ENCODE measurements at regions not wholly inside any gene's neighbourhood (a gene's known extent, or its start where the extent isn't known, plus 50 kb on each side); places are given as distances from the start of the nearest gene placed in this dataset.
"Not testable (repeated sequence)": the region's sequence is repeated elsewhere in the genome, so short reads cannot be mapped to it uniquely, and the experiment has no call there.

DNA sequence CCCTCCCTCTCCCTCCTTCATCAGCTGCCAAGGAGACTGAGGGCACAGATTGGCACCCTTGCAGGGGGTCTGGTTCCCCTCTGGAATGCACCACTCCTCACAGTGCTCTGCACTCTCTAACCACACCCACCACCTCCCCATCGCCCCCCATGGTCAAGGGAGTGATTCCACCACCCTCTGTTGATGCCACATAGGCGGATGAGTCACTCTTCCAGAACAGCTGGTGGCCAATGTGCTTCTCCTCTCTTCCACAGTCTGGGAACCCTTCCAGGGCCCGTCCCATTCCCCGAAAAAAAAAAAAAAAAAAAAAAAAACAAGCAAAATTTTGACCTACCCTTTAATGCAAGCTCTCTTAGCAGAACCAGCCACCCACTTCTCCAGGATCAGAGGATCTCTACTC is 341.3 kb upstream of the KLF3 start:
- Mint-ChIP-seq H3K4me1 (peaks cover 30% of the 10 kb centered on the region), H3K4me3 (no peak overlapping the region), H3K36me3 (ENCODE audit: low read depth) (no peaks in the 10 kb centered on the region), H3K27ac (no peak overlapping the region), H3K27me3 (peaks cover 14% of the 10 kb centered on the region), H3K9me3 (peaks cover 16% of the 10 kb centered on the region)
- POLR2A ChIA-PET, result interaction anchor here (0.7 to 1.4 kb wide), 2 partner anchors 8 to 346 kb away, joined by 3 read pairs; no protein-coding TSS in a partner anchor
- DNase-seq, result no peak
- CTCF ChIA-PET, result interaction anchor here (0.7 to 1.6 kb wide), 2 partner anchors 143 to 268 kb away, joined by 3 to 4 read pairs; no protein-coding TSS in a partner anchor

DNA sequence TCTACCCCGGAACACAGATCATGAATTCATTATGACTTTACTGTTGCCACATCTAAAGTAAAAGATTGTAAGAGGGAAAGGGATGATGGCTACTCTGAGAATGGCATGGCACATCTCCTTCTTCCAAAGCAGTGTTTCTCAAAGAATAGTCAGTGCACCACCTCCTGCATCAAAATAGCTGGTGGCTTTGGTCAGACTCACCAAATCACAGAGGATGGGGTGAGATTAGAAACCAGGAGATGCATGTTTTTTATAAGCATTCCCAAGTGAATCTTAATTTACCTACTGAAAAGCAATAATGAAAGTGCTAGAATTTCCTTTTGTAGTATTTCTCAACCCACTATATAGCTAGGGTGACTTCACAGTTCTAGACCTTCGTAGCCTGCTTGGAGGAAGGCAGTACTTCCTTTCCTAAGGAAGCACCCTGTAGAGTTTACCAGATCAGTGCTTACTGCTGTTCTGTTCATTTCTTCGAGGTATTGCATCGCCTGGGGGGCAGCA is 340.8 kb upstream of the KLF3 start:
- H3K27ac Mint-ChIP-seq, result no peak overlapping the region
- H3K4me1 Mint-ChIP-seq, result peaks cover 29% of the 10 kb centered on the region

GRCh38 chr4:38324861-38325628 is 339.0 kb upstream of the KLF3 start:
- Mint-ChIP-seq H3K4me3 (no peak overlapping the region), H3K27ac (no peak overlapping the region), H3K9me3 (peaks cover 16% of the 10 kb centered on the region), H3K4me1 (peaks cover 15% of the 10 kb centered on the region), H3K27me3 (peaks cover 17% of the 10 kb centered on the region), H3K36me3 (ENCODE audit: low read depth) (no peaks in the 10 kb centered on the region)
- POLR2A ChIA-PET, result interaction anchor here (1.6 kb wide), 1 partner anchor 199 kb away, joined by 4 read pairs; no protein-coding TSS in a partner anchor
- DNase-seq, result no peak
- CTCF ChIA-PET, result interaction anchor here (1.0 kb wide), 1 partner anchor 15 kb away, joined by 3 read pairs; no protein-coding TSS in a partner anchor

More for the DNA sequence above, 340.8 kb upstream of the KLF3 start:
- H3K36me3 Mint-ChIP-seq (ENCODE audit: low read depth), result no peaks in the 10 kb centered on the region
- no peak overlapping the region for H3K4me3 Mint-ChIP-seq
- peaks cover 16% of the 10 kb centered on the region for H3K9me3 Mint-ChIP-seq
- ChIA-PET POLR2A (interaction anchor here (0.7 to 1.6 kb wide), 3 partner anchors 8 to 345 kb away, joined by 3 to 4 read pairs (median 3); no protein-coding TSS in a partner anchor), CTCF (interaction anchor here (0.7 to 1.6 kb wide), 2 partner anchors 143 to 267 kb away, joined by 3 to 4 read pairs; no protein-coding TSS in a partner anchor)
- H3K27me3 Mint-ChIP-seq, result peaks cover 15% of the 10 kb centered on the region
- no peak for DNase-seq

DNA sequence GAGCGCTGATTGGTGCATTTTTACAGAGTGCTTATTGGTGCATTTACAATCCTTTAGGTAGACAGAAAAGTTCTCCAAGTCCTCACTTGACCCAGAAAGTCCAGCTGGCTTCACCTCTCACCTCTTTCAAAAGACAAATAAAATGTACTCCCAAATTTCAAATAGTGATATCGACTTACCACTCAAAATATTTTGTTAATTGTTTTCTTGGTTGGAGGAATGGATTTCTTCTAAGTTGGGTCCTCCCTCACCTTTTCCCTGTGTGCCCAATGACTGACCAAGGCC is 338.4 kb upstream of the KLF3 start:
- CTCF ChIA-PET, result no interaction called here
- Mint-ChIP-seq H3K4me3 (no peak overlapping the region), H3K4me1 (peaks cover 11% of the 10 kb centered on the region), H3K9me3 (peaks cover 16% of the 10 kb centered on the region), H3K36me3 (ENCODE audit: low read depth) (no peaks in the 10 kb centered on the region), H3K27ac (no peak overlapping the region), H3K27me3 (peaks cover 17% of the 10 kb centered on the region)
- DNase-seq, result no peak
- POLR2A ChIA-PET, result no interaction called here

DNA sequence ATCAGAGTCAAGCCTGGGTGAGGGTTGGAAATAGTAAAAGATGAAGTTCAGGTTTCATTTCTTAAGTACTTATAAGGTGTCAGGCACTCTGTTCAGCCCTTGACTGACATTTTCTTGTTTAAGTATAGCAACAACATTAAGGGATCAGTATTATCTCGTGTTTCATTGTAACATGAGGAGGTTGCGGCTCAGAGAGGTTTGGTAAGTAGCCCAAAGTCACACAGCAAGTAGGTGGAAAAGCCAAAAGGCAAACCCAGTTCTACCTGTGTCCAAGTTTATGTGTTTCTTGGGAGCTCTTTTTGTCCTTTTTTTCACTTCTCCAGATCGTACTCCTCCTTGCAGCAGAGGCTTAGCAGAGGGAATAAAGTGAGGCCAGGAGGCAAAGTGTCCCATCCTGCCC is 337.5 kb upstream of the KLF3 start:
- no peak overlapping the region for H3K4me3 Mint-ChIP-seq
- H3K4me1 Mint-ChIP-seq, result peaks cover 7% of the 10 kb centered on the region
- peaks cover 19% of the 10 kb centered on the region for H3K27me3 Mint-ChIP-seq
- H3K27ac Mint-ChIP-seq, result no peak overlapping the region
- H3K36me3 Mint-ChIP-seq (ENCODE audit: low read depth), result no peaks in the 10 kb centered on the region
- no peak for DNase-seq
- ChIA-PET POLR2A (no interaction called here), CTCF (no interaction called here)
- peaks cover 16% of the 10 kb centered on the region for H3K9me3 Mint-ChIP-seq

GRCh38 chr4:38327174-38327573 is 336.8 kb upstream of the KLF3 start:
- Mint-ChIP-seq H3K9me3 (peaks cover 16% of the 10 kb centered on the region), H3K4me3 (no peak overlapping the region), H3K27ac (no peak overlapping the region), H3K36me3 (ENCODE audit: low read depth) (no peaks in the 10 kb centered on the region), H3K27me3 (peaks cover 17% of the 10 kb centered on the region), H3K4me1 (peaks cover 7% of the 10 kb centered on the region)
- DNase-seq, result no peak
- CTCF ChIA-PET, result no interaction called here
- POLR2A ChIA-PET, result no interaction called here

- ChIA-PET CTCF (interaction anchor here (0.6 to 1.4 kb wide), 2 partner anchors 9 to 149 kb away, joined by 3 to 5 read pairs; no protein-coding TSS in a partner anchor), POLR2A (no interaction called here)
- DNase-seq, result no peak
- no peak overlapping the region for H3K27ac Mint-ChIP-seq
- H3K9me3 Mint-ChIP-seq, result peaks cover 13% of the 10 kb centered on the region
- H3K27me3 Mint-ChIP-seq, result peaks cover 20% of the 10 kb centered on the region
- no peaks in the 10 kb centered on the region for H3K36me3 Mint-ChIP-seq (ENCODE audit: low read depth)
- H3K4me3 Mint-ChIP-seq, result no peak overlapping the region
- peaks cover 5% of the 10 kb centered on the region for H3K4me1 Mint-ChIP-seq
Observed at GRCh38 chr4:38328989-38329729, 334.8 kb upstream of the KLF3 start.

GRCh38 chr4:38330321-38330720 is 333.7 kb upstream of the KLF3 start:
- no peak overlapping the region for H3K27ac Mint-ChIP-seq
- H3K4me3 Mint-ChIP-seq, result no peak overlapping the region
- DNase-seq, result no peak
- H3K27me3 Mint-ChIP-seq, result peaks cover 30% of the 10 kb centered on the region
- H3K36me3 Mint-ChIP-seq (ENCODE audit: low read depth), result no peaks in the 10 kb centered on the region
- peaks cover 10% of the 10 kb centered on the region for H3K9me3 Mint-ChIP-seq
- H3K4me1 Mint-ChIP-seq, result peaks cover 16% of the 10 kb centered on the region
- ChIA-PET POLR2A (interaction anchor here (1.7 kb wide), 1 partner anchor 20 kb away, joined by 4 read pairs; no protein-coding TSS in a partner anchor), CTCF (interaction anchor here (1.0 to 1.1 kb wide), 2 partner anchors 11 to 12 kb away, joined by 4 to 5 read pairs; no protein-coding TSS in a partner anchor)

GRCh38 chr4:38330936-38331335 is 333.1 kb upstream of the KLF3 start:
- H3K27me3 Mint-ChIP-seq, result peaks cover 35% of the 10 kb centered on the region
- peaks cover 21% of the 10 kb centered on the region for H3K4me1 Mint-ChIP-seq
- H3K27ac Mint-ChIP-seq, result no peak overlapping the region
- H3K4me3 Mint-ChIP-seq, result no peak overlapping the region
- CTCF ChIA-PET, result interaction anchor here (1.0 to 1.1 kb wide), 3 partner anchors 11 to 12 kb away, joined by 4 to 5 read pairs (median 4); no protein-coding TSS in a partner anchor
- peaks cover 8% of the 10 kb centered on the region for H3K9me3 Mint-ChIP-seq
- POLR2A ChIA-PET, result interaction anchor here (1.7 kb wide), 1 partner anchor 21 kb away, joined by 4 read pairs; no protein-coding TSS in a partner anchor
- H3K36me3 Mint-ChIP-seq (ENCODE audit: low read depth), result no peaks in the 10 kb centered on the region
- DNase-seq, result no peak

- POLR2A ChIA-PET, result no interaction called here
Observed at GRCh38 chr4:38332699-38333098, 331.3 kb upstream of the KLF3 start.

DNA sequence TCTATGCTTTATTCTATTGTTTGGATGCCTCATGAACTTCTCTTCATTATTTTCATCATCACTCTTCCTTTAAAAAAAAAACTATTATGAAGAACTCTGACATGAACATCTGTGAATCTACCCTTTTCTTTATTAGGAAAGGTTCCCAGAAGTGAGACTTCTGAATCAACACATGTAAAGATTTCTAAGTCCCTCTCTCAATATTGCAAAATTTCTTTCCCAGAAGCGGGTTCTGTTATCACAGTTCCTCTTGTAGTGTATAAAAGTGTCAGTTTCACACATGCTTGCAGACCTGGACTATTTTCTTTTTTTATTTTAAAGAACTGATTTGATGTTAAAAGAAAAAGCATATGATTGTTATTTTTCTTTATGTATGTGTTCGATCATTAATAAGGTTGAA is 330.8 kb upstream of the KLF3 start:
- Mint-ChIP-seq H3K27me3 (peaks cover 40% of the 10 kb centered on the region), H3K36me3 (ENCODE audit: low read depth) (peaks cover 4% of the 10 kb centered on the region), H3K4me3 (no peak overlapping the region), H3K9me3 (peaks cover 8% of the 10 kb centered on the region), H3K27ac (no peak overlapping the region), H3K4me1 (peaks cover 19% of the 10 kb centered on the region)
- DNase-seq, result no peak
- POLR2A ChIA-PET, result no interaction called here
- CTCF ChIA-PET, result no interaction called here

More at GRCh38 chr4:38332699-38333098, 331.3 kb upstream of the KLF3 start:
- Mint-ChIP-seq H3K27me3 (peaks cover 38% of the 10 kb centered on the region), H3K36me3 (ENCODE audit: low read depth) (no peaks in the 10 kb centered on the region), H3K27ac (no peak overlapping the region), H3K9me3 (peaks cover 3% of the 10 kb centered on the region), H3K4me1 (peaks cover 21% of the 10 kb centered on the region), H3K4me3 (no peak overlapping the region)
- CTCF ChIA-PET, result no interaction called here
- DNase-seq, result no peak

DNA sequence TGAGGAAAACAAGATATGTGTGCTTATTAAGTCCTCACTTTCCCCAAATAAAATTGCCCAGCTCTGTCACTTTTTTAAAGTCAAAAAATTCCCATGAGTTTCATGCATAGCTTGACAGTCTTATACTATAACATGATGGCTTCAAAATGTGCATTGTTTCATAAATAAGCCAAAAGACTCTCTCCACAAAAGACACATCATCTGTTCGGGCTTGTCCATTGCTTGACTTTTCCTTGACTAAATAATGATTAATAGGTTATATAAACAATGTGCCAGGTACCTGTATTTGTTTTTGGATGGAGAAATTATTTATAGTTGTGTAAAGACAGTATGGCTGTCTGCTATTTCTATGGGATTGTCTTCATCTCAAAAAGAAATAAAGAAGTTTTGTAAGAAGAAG is 329.2 kb upstream of the KLF3 start:
- CTCF ChIA-PET, result interaction anchor here (0.9 kb wide), 1 partner anchor 16 kb away, joined by 3 read pairs; no protein-coding TSS in a partner anchor
- H3K4me1 Mint-ChIP-seq, result peaks cover 16% of the 10 kb centered on the region
- peaks cover 22% of the 10 kb centered on the region for H3K9me3 Mint-ChIP-seq
- no peak overlapping the region for H3K27ac Mint-ChIP-seq
- H3K27me3 Mint-ChIP-seq, result peaks cover 51% of the 10 kb centered on the region
- H3K36me3 Mint-ChIP-seq (ENCODE audit: low read depth), result peaks cover 12% of the 10 kb centered on the region
- POLR2A ChIA-PET, result no interaction called here
- H3K4me3 Mint-ChIP-seq, result no peak overlapping the region
- DNase-seq, result no peak

GRCh38 chr4:38338939-38339338 is 325.1 kb upstream of the KLF3 start:
- Mint-ChIP-seq H3K4me1 (peaks cover 16% of the 10 kb centered on the region), H3K9me3 (peaks cover 22% of the 10 kb centered on the region), H3K27me3 (peaks cover 50% of the 10 kb centered on the region), H3K36me3 (ENCODE audit: low read depth) (peaks cover 12% of the 10 kb centered on the region)
- POLR2A ChIA-PET, H3K4me3 Mint-ChIP-seq, CTCF ChIA-PET, DNase-seq, H3K27ac Mint-ChIP-seq: not testable (repeated sequence)

Measured in activated CD4-positive, alpha-beta memory T cell treated with anti-CD3 and anti-CD28 coated beads, Interleukin-2, amount 10 ng/mL, durations not matched to agents 7 days and 5 days (primary cell).